GM19395 (cell line): ENCODE measurements at regions not wholly inside any gene's neighbourhood (a gene's known extent, or its start where the extent isn't known, plus 50 kb on each side); places are given as distances from the start of the nearest gene placed in this dataset.

Experiments
- ATAC-seq: cut with Tn5 transposase; IDR thresholded peaks from one replicate; pipeline ENCODE4 v1.9.1; 2021; ENCODE audit warnings: mild to moderate bottlenecking, moderate library complexity; ENCODE audit not compliant: unreplicated experiment

- no peak for ATAC-seq
Observed at GRCh38 chr13:40132249-40132648, 476.8 kb downstream of the COG6 start.

- ATAC-seq: no peak
Observed at GRCh38 chr13:40136896-40137295, 481.4 kb downstream of the COG6 start.

GRCh38 chr13:40137400-40137799, 481.9 kb downstream of the COG6 start:
- no peak for ATAC-seq

GRCh38 chr13:40139896-40140520, 484.5 kb downstream of the COG6 start:
- no peak for ATAC-seq

- no peak for ATAC-seq
Observed at GRCh38 chr13:40141859-40142555, 486.5 kb downstream of the COG6 start.

GRCh38 chr13:40143106-40143505, 487.6 kb downstream of the COG6 start:
- no peak for ATAC-seq

GRCh38 chr13:40143559-40143958, 488.1 kb downstream of the COG6 start:
- ATAC-seq: no peak

- ATAC-seq: no peak
Observed at GRCh38 chr13:40145139-40145538, 489.7 kb downstream of the COG6 start.

GRCh38 chr13:40146063-40146462, 490.6 kb downstream of the COG6 start:
- no peak for ATAC-seq

- ATAC-seq: no peak
Observed at GRCh38 chr13:40146611-40147117, 491.2 kb downstream of the COG6 start.

- ATAC-seq: no peak
Observed at GRCh38 chr13:40148101-40148500, 492.6 kb downstream of the COG6 start.

- ATAC-seq: no peak
Observed at GRCh38 chr13:40148742-40149141, 493.3 kb downstream of the COG6 start.

GRCh38 chr13:40149611-40150274, 494.3 kb downstream of the COG6 start:
- no peak for ATAC-seq

GRCh38 chr13:40151673-40152072, 496.2 kb downstream of the COG6 start:
- ATAC-seq: no peak

- no peak for ATAC-seq
Observed at GRCh38 chr13:40152145-40152544, 496.7 kb downstream of the COG6 start.

- no peak for ATAC-seq
Observed at GRCh38 chr13:40152922-40153321, 497.5 kb downstream of the COG6 start.

GRCh38 chr13:40153516-40153915, 498.1 kb downstream of the COG6 start:
- ATAC-seq: no peak

- ATAC-seq: no peak
Observed at GRCh38 chr13:40155201-40155600, 499.7 kb downstream of the COG6 start.

- ATAC-seq: no peak
Observed at GRCh38 chr13:40158218-40158617, 502.8 kb downstream of the COG6 start.

GRCh38 chr13:40158757-40159156, 503.3 kb downstream of the COG6 start:
- ATAC-seq: no peak

- ATAC-seq: no peak
Observed at GRCh38 chr13:40159736-40160135, 504.3 kb downstream of the COG6 start.
